HG03354 (cell line): ENCODE measurements at regions not wholly inside any gene's neighbourhood (a gene's known extent, or its start where the extent isn't known, plus 50 kb on each side); places are given as distances from the start of the nearest gene placed in this dataset.
"Not testable (repeated sequence)": the region's sequence is repeated elsewhere in the genome, so short reads cannot be mapped to it uniquely, and the experiment has no call there.

Experiments used
- ATAC-seq: cut with Tn5 transposase; IDR thresholded peaks from one replicate; pipeline ENCODE4 v1.9.1; 2021; ENCODE audit warnings: mild to moderate bottlenecking; ENCODE audit not compliant: unreplicated experiment, poor library complexity, severe bottlenecking

DNA sequence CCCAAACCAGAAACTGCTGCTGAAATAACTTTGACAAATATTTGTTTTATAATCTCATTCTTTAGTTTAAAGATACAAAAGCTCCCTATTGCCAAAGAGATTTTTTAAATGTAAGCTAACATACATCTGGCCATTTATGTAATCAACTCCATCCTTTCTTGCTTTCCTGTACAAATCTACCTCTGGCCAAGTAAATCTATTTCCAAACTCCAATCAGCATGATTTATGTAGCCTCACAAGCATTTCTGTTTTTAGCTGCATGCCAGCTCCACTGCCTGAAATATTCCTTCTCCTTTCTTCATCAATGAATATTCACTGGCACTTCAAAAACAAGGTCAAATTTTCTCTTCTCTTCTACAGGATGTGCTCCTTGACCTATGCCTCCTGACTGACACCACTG, 80.0 kb downstream of the SHOX2 start:
- ATAC-seq = no peak

DNA sequence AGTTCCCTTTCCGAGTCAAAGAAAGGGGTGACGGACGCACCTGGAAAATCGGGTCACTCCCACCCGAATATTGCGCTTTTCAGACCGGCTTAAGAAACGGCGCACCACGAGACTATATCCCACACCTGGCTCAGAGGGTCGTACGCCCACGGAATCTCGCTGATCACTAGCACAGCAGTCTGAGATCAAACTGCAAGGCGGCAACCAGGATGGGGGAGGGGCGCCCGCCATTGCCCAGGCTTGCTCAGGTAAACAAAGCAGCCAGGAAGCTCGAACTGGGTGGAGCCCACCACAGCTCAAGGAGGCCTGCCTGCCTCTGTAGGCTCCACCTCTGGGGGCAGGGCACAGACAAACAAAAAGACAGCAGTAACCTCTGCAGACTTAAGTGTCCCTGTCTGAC, 86.3 kb downstream of the SHOX2 start:
- ATAC-seq = not testable (repeated sequence)

DNA sequence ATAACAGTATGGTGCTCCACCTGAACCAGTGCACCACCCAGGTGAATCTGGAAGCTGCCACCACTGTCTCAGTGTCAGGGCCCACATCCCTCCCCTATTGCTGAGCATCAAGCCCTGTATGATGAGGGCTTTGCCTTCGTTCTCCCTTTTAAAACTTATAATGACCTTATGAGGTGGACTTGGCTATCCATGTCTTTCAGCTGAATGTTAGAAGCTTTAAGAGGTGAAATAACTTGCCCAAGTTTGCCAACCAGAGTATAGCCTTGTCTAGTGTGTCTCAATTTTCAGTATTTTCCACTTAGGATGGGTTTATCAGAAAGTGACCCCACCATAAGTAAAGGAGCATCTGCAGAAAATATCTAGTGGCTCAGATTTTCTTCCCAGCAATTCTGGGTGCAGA, 87.8 kb downstream of the SHOX2 start:
- no peak for ATAC-seq

DNA sequence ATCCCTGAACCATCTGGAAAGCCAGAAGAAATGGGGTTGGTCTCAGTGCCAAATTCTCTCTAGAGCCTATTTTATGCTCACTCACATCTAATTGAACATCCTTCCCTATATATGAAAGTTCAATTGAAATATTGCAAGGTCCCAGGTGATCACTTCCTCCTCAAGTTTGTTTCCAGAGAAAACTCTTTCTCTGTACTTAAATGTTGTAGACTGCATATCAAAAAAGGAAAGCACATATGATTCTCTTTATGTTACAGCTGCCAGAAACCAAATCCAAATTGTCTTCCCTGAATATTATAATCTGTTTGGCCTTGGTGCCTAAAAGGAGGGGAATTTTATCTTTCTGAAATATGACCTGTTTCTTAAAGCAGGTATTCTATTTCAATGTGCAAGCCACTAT, 93.3 kb downstream of the SHOX2 start:
- no peak for ATAC-seq

DNA sequence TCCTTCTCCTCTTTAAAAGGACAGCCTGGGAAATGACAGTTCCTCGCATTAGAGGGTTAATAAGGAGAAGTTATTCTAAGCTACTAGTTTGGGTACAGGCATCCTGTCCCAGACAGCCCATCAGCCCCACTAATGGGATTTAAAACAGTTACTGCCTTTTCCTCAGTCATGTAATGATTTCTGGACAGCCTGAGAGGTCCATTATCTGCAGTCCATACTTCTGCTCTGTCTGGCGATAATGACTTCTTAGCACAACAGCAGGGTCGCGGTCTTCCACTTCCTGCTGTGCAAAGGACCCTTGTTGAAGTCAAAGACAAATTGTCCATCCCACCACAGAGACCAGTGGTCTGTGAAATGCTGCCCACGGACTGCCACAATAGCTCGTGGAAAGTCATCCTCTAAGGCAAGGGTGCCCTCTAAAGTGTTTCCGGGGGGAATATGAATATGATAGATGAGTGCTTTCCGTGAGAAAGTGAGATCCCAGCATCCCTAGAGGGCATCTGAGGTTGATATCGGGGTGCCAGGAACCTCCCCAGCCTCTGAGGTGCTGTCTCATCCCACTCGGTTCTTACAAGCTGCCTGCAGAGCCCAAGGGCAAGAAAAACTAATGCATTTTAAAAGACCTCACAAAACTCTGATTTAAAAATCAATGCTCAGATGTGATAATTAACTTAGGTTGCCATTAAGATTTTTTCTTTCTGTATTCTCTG, 100.7 kb downstream of the SHOX2 start:
- no peak for ATAC-seq

DNA sequence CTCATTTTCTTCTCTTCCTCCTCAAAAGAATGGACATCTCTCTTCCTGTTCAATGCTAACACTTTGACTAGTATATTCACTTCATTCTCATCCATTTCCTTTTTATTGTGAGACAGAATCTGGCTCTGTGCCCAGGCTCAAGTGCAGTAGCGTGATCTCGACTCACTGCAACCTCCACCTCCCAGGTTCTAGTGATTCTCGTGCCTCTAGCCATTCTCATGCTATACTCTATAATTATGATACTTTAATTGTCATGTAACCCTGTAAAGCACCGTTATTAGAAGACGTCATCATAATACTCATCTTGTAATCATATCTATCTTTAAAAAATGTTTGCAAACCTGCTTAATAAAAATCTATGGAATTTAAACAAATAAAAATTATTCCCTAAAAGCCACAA, 107.0 kb downstream of the SHOX2 start:
- no peak for ATAC-seq

DNA sequence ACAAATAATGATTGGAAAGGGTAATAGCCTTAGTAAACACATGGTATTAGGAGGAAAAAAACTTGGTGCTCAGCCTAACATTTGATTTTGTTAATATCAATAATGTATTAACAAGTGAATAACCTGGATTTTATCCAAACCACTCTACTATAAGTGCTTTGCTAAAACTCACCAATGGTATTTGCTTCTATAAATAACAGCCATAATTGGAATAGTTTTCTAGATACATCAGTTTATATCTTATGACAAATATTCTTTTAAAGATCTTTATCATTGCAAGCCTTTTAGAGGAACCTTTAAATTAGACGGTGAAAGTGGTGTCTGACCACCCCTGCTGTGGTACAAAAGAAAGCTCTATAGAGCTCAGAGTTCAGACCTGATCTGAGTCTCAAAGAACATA, 123.9 kb downstream of the SHOX2 start:
- ATAC-seq = no peak

DNA sequence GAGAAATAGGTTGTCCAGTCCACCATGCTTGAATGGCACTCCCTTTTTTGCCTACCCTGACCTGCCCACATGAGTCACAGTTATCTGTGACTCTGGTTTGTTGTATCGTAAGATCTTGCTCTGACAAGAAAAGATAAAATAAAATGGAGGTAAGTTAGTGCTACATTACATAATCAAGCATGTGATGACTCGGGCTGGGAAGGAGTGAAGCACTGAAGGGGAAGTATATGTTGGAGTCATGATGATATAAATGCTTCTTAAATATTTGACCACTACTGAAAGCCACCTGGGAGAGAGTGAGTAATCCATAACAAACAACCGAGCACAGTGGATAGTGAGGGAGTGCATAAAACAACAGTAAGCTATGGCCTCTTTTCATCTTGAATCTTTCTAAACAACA, 124.4 kb downstream of the SHOX2 start:
- ATAC-seq = no peak

DNA sequence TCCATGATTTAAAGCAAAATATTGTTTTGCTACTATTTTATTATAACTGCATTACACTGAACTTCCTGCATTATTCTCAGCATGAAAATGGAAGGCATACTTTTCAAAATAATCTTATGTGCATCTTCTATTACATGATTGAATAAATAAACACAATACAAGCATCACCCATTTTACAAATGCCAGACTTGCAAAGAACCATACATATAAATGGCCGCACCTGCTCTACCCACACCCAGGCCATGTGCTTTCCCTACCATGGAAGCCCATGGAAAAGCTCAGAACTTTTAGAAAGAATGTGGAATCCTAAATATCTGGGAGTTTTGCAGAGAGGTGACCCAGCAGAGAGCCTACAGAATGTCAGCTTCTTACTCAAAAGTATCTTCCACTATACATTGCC, 127.2 kb downstream of the SHOX2 start:
- ATAC-seq = no peak

DNA sequence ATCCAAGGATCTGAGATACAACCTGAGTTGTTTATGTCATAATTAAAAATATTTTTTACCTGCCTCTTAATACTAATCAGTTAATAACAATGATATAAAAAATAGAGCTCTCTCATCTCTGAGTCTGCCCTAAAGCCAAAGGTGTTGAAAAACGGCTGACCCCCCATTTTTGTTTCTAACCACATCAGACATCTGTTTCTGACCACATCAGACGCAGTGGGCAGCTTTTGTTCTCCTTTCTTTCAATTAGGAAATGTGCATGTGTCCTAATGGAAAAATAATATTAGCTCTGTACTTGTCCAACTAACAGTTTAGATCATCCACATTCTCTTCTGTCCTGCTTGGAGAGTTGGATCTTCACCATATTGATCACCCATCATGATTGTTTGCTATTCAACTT, 144.6 kb downstream of the SHOX2 start:
- ATAC-seq = no peak

DNA sequence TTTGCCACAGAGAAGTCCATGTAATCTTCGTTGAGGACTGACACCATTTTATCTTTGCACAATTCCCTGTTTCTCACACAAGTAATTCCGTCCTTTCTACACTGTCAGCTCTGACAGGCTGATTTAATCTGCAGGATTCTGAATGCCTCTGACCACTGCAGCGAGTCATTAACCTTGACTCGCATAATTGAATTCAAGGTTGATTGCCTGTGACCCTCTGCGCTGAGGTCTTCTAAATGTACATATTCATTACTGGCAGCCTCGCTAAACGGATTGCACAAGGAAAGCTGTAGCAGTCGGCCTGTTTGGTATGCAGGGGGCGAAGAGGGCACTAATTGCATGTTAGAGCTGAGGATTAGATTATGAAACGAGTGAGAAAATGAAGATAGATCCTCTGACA, 147.8 kb downstream of the SHOX2 start:
- no peak for ATAC-seq

DNA sequence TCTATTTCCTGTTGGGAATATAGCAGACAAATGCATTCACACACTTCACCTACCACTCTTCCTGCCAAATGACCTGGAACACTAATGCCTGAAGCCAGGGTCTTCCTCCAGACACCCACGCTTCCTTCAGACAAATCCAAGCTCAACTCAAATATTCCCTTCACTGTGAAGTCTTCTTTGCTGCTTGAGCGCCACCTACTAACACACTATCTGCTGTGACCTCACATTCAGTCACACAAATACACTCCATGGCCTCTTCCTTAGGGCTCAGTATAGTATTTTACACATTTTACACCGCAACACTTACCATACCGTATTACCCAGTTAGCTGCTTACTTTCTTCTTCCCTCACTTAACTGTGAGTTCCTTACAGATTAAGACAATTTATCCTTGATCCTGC, 149.4 kb downstream of the SHOX2 start:
- no peak for ATAC-seq

DNA sequence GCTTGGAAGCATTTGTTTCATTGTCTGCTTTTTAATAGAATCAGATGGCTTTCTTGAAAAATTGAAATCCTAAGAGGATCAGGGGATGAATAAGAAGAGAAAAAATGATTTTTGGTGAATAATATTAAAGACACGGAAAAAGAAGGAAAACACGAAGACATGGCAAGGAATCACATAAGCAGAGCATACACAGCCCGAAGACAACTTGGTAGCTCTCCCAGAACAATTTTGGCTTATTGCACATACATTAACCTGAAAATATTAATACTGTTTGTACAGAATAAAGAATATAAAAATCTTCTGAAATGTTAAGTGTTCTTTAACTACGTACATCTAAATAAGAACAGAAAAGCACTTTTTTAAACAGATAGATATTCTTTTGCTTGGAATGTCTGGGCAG, 150.0 kb downstream of the SHOX2 start:
- ATAC-seq = no peak

DNA sequence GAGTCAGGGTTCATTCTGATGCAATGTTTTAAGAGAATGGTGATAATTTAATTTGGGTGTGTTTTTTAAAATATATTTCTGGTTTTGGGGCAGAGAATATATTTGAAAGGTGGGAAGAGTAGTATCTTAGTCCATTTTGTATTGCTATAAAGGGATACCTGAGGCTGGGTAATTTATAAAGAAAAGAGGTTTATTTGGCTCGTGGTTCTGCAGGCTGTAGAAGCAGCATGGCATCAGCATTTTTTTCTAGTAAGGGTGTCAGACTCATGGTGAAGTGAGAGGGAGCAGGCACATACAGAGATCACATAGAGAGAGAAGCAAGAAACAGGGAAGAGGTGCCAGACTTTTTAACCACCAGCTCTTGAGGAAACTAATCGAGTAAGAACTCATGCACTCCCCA, 152.7 kb downstream of the SHOX2 start:
- no peak for ATAC-seq

DNA sequence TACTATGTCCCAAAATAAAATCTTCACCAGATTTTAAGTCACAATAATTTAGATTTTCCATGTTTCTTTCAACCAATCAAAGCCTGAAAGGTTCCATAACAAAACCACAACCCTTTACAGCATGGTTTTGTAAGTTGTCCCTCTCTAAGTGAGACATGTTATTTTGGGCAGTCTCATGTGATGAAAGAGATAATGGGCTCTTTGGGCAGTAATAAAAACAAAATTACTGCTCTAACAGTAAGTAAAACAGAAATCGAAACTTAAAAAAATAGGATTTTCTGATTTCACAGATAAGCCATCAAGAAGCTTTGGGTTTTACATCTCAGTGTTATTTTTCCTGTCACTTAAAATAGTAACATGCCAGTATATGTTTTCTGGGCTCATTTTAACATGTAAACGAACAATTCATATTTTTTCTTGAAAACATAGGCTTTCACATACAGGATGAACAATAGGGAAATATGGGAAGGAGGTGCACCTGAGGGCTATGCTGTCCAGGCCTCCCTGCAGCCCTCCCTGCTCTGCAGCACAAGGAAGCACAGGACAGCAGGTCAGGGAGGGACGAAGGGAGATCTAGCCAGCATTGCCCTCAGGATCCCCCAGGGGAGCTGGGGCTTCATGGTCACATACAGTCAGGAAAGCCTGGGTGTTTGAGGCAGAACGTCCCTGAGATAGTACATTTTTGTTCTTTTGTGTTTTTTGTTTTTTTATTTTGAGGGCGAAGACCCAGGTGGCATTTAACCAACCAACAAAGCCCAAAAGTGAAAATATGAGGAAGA, 157.4 kb downstream of the SHOX2 start:
- no peak for ATAC-seq

DNA sequence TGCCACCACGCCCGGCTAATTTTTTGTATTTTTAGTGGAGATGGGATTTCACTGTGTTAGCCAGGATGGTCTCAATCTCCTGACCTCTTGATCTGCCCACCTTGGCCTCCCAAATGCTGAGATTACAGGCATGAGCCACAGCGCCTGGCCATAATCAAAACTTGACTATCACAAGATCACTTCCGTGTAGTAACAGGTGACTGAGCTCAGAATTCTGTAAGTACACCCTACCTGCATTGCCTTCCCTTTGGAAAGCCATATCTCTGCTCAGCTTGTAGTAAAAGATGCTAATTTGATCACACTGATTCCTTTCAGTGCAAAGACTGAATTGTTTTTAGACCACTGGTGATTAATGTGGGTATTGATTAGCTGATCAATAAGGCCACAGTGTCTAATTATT, 167.1 kb downstream of the SHOX2 start:
- ATAC-seq = no peak

DNA sequence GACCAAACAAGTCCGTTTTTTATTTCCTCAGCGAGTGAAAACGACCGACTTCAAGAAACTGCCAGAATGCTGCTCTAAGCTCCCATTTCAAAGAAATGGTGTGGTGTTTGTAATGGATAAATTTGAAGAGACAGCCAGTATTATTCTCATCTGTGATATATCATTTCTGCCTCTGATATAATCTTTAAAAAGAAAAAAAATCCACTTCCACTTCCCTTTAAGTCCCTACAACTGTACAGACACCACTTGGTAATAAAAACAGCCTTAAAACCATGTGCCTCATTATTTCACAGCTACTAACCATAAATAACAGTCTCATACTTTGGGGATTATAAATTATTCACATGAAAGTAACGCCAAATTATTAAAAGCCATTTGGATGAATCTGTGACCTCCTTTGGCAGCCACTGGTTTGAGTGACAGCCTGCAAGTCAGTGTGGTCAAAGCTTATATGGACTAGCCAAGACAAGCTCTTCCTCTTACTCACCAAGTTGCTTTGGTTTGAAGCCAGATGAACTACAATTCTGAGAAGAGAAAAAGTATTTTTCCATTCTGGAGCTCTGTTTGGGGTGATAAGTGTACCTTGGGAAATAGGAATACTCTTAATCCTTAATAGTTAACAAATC, 168.0 kb downstream of the SHOX2 start:
- ATAC-seq = no peak

DNA sequence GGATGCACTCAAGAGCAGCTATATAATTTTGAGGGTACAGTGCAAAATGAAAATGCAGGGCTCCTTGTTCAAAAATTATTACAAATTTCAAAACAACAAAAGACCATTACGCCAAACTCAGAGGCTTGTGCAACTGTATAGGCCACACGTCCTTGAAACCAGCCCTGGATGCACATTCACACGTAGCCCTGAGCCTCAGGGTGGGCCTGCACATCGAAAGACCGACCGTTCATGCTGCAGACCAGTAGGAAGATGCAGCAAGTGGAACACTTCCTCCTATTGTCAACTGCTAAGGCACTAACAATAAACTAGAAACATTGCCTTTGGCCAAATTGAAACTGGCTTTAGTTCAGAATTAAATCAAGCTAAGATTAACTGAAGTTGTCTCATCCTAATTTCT, 174.7 kb downstream of the SHOX2 start:
- ATAC-seq = no peak

DNA sequence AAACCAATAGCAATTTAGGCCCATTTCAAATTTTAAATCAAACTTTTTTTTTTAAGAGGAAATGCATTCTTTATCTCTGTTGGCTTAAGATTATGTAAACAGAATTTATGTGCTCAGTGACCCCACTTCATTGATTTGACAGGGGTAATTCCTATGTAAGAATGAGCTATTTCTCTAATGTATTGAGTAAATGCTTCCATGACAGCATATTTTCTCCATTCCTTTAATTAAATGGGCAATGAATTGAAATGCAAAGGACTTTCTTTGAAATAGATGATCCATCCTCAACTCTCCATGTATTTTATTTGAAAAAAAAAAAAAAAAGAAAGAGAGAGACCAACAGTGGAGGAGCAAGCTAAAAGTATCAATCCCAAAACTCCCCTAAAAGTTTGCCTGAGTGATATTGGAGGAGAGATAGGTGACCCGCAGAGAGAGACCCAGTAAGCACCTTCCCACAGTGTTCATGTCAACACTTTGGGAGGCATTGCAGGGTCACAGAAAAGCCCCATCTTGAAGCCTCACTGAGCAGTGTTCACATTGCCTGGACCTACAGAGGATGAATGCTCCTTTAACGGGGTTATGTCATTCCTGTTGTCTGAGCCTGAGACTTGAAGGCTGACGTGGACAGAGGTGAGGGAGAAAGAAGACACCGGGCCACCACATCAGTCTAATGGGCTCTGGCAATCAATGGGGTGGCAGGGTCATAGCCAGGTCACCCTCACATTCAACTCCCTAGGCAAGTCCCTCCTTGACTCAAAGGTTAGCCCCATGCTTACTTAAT, 176.0 kb downstream of the SHOX2 start:
- no peak for ATAC-seq

DNA sequence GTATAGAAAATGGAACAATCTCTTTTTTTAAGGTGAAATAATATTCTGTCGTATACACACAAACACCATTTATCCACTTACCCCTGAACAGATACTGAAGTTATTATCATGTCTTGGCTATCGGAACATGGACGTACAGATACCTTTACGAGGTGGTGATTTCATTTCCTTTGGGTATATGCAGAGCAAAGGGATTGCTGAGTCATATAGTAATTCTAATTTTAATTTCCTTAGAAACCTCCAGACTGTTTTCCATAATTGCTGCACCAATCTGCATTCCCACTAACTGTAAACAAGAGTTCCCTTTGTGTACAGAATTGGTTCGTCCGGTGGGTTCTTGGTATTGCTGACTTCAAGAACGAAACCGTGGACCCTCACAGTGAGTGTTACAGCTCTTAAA, 179.4 kb downstream of the SHOX2 start:
- no peak for ATAC-seq
